Hypothalamus (tissue), 51 donors: ENCODE measurements at regions not wholly inside any gene's neighbourhood (a gene's known extent, or its start where the extent isn't known, plus 50 kb on each side); places are given as distances from the start of the nearest gene placed in this dataset.
"Not testable (repeated sequence)": the region's sequence is repeated elsewhere in the genome, so short reads cannot be mapped to it uniquely, and the experiment has no call there.

Experiments
- DNase-seq, 51 donors: peaks; one replicate each; lab custom pipeline; 2025; lab: John Stamatoyannopoulos, UW

- DNase-seq: no peak
Observed at GRCh38 chr2:186947516-186947915, 98.5 kb upstream of the ZSWIM2 start.

- no peak for DNase-seq
Observed at GRCh38 chr2:186946896-186947467, 98.0 kb upstream of the ZSWIM2 start.

GRCh38 chr2:186941853-186942252 is 92.9 kb upstream of the ZSWIM2 start:
- no peak for DNase-seq

DNA sequence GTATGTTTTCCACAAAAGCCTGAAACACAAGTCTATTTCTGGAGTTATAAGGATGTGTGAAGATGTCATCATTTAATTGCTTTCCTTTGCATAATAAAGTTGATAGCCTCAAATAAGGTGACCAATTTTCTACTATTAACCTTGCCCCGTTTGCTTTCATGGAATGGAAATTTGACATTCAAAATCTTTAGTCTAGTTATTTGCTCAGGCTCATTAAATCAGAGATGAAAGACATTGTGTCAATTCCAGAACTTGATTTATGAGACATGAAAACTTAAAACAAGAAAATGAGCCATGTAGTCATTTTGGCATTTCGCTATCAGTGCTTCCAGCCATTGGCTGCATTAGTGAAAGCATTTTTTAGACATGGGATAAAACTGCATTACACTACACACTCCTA is 91.5 kb upstream of the ZSWIM2 start:
- no peak for DNase-seq

DNA sequence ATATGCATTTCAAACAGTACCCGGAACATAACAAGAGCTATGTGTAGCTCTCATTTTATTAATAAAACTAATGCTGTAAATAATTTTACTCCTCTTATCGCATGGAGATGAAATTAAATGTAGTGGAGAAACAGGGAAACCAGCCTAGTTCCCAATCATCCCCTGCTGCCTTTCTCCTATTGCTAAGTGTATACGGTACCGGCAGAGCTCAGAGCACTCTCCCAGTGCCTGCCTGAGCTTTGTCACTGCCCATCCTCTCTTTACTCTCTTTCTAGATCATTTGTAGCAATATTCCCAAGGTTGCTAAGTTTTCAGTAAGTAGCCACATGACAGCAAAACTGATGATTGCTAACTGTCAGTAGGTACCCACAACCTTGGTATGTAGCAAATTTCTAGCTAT is 85.5 kb upstream of the ZSWIM2 start:
- DNase-seq: no peak

- DNase-seq: no peak
Observed at GRCh38 chr2:186927867-186928191, 78.9 kb upstream of the ZSWIM2 start.

GRCh38 chr2:186927185-186927866 is 78.4 kb upstream of the ZSWIM2 start:
- DNase-seq: no peak

GRCh38 chr2:186925514-186925913 is 76.5 kb upstream of the ZSWIM2 start:
- DNase-seq: no peak

- not testable (repeated sequence) for DNase-seq
Observed at GRCh38 chr2:186922316-186922715, 73.3 kb upstream of the ZSWIM2 start.

- no peak for DNase-seq
Observed at GRCh38 chr2:186919296-186919695, 70.3 kb upstream of the ZSWIM2 start.

- no peak for DNase-seq
Observed at GRCh38 chr2:186918495-186918894, 69.5 kb upstream of the ZSWIM2 start.

DNA sequence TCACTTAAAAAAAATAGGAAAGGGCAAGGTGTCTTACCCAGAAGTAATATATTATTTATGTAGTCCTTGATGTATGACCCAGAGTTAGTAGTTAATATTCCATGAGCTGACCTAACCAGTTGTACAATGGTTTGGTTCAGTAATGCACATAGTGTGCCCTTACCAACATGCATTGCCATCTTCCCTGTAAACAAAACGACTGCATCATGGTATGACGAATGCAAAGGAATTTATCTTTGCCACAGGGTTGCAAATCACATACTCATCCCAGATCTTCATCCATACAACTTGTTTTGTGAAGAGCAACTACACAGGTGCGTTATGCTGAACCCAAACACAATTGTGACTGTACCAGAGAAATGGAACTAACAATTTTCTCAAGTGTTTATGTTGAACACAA is 68.9 kb upstream of the ZSWIM2 start:
- DNase-seq: no peak

DNA sequence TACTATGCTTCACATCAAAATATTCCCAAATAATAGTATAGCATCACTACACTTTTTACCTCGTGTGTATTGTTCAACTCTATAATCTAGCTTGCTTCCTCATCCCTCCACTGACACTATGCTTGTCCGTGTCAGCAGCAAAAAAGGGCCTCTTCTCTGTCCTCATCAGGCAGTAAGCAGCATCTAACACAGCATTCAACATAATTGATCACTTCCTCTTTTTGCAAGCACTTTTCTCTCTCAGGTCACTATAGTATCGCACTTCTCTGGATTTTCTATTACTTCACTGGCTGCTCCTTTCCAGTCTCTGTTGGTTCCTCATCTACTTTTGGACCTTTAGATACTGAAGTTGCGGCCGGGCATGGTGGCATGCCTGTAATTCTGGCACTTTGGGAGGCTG is 64.9 kb upstream of the ZSWIM2 start:
- no peak for DNase-seq

- no peak for DNase-seq
Observed at GRCh38 chr2:186912979-186913378, 64.0 kb upstream of the ZSWIM2 start.

DNA sequence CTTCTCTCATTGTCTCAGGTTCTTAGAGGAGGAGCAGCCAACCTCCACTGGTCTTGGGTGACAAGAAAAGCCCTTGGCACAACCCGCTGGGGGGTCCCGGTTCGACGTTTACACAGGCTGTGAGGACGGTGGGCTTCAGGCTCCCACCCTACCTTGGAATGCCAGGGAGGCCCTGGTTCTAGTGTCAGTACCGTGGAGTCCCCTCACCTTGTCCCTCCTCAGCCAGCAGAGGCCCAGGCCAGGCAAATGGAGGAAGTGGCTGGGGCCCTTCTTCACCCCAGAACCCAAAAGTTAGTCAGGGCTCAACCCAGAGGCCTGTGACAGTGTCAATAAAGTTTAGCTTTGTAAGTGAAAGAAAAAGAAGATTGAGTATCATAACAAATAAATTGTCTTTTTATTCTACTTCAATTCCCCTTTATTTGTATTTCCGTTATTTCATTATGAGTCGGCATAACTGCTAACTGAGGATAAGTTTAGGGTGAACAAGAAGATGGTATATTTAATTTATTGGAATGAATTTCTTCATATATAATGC is 62.6 kb upstream of the ZSWIM2 start:
- DNase-seq: no peak

DNA sequence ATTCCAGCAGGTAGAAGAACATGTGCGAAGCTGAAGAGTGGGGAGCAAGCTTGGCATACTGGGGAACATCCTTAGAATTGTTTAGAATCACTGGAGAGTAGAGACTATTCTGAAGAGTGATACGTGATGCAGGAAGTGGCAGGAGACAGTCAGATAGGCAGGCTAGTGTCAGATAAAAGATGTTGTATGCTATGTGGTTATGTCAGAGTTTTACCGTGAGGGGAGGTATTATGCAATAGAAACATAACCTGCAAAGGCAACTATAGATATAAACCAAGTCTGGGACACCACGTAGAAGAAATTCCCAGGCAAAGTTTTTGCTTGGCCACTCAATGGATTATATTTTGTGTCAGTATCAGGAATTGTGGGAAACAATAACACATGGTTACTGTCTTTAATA is 62.0 kb upstream of the ZSWIM2 start:
- DNase-seq: no peak

- no peak for DNase-seq
Observed at GRCh38 chr2:186909095-186909494, 60.1 kb upstream of the ZSWIM2 start.

DNA sequence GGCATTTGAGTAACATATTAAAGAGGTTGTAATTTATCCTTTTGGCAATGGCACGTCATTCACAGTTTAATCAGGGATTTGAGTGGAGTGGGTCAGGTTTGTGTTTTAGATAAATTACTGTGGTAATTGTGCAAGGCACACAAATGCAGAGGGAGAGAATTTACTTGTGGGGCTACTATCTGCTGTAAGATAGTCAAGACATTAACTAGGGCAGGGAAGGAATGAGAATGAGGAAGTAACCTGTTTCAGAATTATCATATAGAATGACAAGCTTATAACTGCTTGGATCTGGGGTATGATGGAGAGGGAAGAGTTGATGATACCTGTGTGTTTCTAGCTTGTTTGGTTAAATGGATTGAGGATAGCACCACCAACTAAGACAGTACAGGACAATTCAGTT is 58.9 kb upstream of the ZSWIM2 start:
- DNase-seq: no peak

- DNase-seq: no peak
Observed at GRCh38 chr2:186903216-186903615, 54.2 kb upstream of the ZSWIM2 start.
